Suprapubic skin (tissue), 4 donors: ENCODE measurements at regions not wholly inside any gene's neighbourhood (a gene's known extent, or its start where the extent isn't known, plus 50 kb on each side); places are given as distances from the start of the nearest gene placed in this dataset.

Source experiments
- DNase-seq, 2 donors: peaks; one replicate each; pipeline ENCODE4 v3.0.0-alpha.2; 2019; ENCODE audit warnings: low spot score in 2 of 2
- H3K27ac ChIP-seq: fragments of 200-600 bp; sonication (generic); one replicate; pipeline ENCODE4 v1.5.1; 2019
- H3K27me3 ChIP-seq: fragments of 200-600 bp; sonication (generic); one replicate; pipeline ENCODE4 v1.5.1; 2019
- H3K36me3 ChIP-seq: fragments of 200-600 bp; sonication (generic); one replicate; pipeline ENCODE4 v1.5.1; 2019
- H3K4me1 ChIP-seq: fragments of 200-600 bp; sonication (generic); one replicate; pipeline ENCODE4 v1.5.1; 2019
- H3K4me3 ChIP-seq: fragments of 200-600 bp; sonication (generic); one replicate; pipeline ENCODE4 v1.5.1; 2019; ENCODE audit warnings: mild to moderate bottlenecking
- H3K9me3 ChIP-seq: fragments of 200-600 bp; sonication (generic); one replicate; pipeline ENCODE4 v1.5.1; 2019
- EP300 ChIP-seq: sonication (generic); formaldehyde crosslinking; IDR thresholded peaks from one replicate; pipeline ENCODE4 v1.6.1; 2017; ENCODE audit warnings: antibody characterized with exemption
- POLR2A ChIP-seq, 2 donors: fragments of 450-650 bp; IDR thresholded peaks; one replicate each; pipeline ENCODE4 v1.6.1; 2017; ENCODE audit warnings: antibody characterized with exemption in 2 of 2, mild to moderate bottlenecking in 2 of 2, moderate library complexity in 2 of 2
- POLR2AphosphoS5 ChIP-seq, 3 donors: sonication (generic); formaldehyde crosslinking; IDR thresholded peaks; one replicate each; pipeline ENCODE4 v1.6.1; 2017; ENCODE audit warnings: antibody characterized with exemption in 3 of 3
- WGBS: methylation state at CpG from one replicate; pipeline ENCODE4 v1.1.5; 2018; 5-methylcytosine and 5-hydroxymethylcytosine counted together
- TF ChIP-seq, protein P1 (sequence below), 2 donors: fragments of 200-600 bp in 1 of 2; fragments of 450-650 bp in 1 of 2; sonication (generic) in 1 of 2; IDR thresholded peaks; one replicate each; pipeline ENCODE4 v1.5.1; 2016 to 2019; ENCODE audit warnings: antibody characterized with exemption in 2 of 2, mild to moderate bottlenecking in 1 of 2, moderate library complexity in 1 of 2

DNA sequence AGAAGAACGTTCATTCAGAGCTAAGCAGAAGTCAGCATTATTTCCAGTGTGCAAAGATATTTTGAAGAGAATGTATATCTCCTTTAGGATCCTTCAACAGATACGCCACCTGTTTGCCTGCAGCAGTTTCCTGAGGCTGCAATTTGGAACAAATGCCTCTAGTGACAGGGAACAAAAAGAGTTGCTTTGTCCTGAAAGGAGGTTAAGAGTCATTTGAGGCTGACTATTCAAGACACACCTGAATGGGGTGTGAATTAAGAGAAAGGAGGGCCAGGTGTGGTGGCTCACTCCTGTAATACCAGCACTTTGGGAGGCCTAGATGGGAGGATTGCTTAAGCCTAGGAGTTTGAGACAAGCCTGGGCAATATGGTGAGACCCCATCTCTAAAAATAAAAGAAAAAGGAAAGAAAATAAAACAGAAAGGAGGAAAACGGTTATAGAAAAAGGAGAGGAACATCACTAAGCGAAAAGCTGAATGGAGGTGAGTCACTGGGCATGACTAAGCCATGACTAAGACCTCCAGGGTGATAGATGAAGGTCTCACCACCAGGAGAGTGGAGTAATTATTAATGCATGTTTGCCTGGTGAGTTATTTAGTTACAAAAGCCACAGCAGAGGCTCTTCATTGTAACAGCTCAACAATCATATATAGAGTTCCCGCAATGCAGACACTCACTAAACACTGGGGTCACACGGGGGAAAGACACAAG lies 255.2 kb upstream of the TNC start:
- Histone ChIP-seq H3K27ac (no peak overlapping the region), H3K27me3 (no peaks in the 10 kb centered on the region), H3K4me3 (no peak overlapping the region), H3K9me3 (no peaks in the 10 kb centered on the region), H3K36me3 (no peaks in the 10 kb centered on the region), H3K4me1 (peaks cover 9% of the 10 kb centered on the region)
- 78% methylated on average over 6 of the region's 6 CpGs for WGBS
- TF ChIP-seq POLR2AphosphoS5 (IDR thresholded peaks at IDR 0.05) (no peak), EP300 (no peak), POLR2A (IDR thresholded peaks at IDR 0.05) (no peak)
- TF ChIP-seq, protein P1, sequence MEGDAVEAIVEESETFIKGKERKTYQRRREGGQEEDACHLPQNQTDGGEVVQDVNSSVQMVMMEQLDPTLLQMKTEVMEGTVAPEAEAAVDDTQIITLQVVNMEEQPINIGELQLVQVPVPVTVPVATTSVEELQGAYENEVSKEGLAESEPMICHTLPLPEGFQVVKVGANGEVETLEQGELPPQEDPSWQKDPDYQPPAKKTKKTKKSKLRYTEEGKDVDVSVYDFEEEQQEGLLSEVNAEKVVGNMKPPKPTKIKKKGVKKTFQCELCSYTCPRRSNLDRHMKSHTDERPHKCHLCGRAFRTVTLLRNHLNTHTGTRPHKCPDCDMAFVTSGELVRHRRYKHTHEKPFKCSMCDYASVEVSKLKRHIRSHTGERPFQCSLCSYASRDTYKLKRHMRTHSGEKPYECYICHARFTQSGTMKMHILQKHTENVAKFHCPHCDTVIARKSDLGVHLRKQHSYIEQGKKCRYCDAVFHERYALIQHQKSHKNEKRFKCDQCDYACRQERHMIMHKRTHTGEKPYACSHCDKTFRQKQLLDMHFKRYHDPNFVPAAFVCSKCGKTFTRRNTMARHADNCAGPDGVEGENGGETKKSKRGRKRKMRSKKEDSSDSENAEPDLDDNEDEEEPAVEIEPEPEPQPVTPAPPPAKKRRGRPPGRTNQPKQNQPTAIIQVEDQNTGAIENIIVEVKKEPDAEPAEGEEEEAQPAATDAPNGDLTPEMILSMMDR (IDR thresholded peaks at IDR 0.05): no peak
- DNase-seq: no peak

DNA sequence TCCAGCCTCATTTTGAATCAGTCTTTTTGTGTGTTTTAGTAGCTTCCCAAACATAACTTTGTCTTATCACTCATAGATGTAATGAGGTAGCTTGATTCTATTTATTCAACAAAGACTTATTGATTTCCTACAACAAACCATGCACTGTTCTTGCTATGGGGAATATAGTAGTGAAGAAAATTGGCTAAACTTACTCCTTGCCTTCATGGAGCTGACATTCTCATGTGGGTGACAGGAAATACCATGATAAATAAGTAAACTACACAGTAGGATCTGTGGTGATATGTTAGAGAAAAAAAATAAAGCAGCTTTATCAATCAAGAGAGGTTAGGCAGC lies 255.7 kb upstream of the TNC start:
- no peak overlapping the region for H3K27ac ChIP-seq
- no peak for DNase-seq

DNA sequence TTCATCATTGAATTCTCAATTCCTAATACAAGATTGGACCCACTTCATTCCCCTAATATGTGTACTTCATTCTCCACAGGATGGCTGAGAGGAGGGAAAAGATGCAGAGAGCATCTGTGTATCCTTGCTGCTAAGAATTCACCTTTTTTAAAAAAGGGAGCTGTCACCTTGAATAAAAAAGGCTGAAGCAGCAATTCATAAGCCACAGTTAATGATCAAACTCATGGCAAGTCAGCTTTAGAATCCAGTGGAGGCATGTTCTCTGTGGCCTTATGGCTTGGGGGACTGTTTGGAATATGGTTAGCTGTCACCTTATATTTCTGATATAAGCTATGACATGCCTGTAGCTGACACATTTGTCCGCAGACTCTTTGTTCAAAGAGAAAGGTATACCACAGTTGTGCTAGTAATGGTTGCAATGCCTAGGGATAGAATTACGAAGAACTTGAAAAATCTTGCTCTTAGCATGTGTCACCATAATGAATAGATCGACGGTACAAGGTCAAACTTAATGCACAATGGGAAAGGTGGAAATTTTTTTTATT lies 256.8 kb upstream of the TNC start:
- Histone ChIP-seq H3K4me1 (peaks cover 2% of the 10 kb centered on the region), H3K4me3 (no peak overlapping the region), H3K27me3 (no peaks in the 10 kb centered on the region), H3K9me3 (no peaks in the 10 kb centered on the region), H3K36me3 (no peaks in the 10 kb centered on the region), H3K27ac (no peak overlapping the region)
- TF ChIP-seq POLR2AphosphoS5 (IDR thresholded peaks at IDR 0.05): no peak
- WGBS: 83% methylated on average over 4 of the region's 4 CpGs
- DNase-seq: no peak

More for the DNA sequence above, 255.7 kb upstream of the TNC start:
- H3K4me3 ChIP-seq: no peak overlapping the region
- H3K4me1 ChIP-seq: peaks cover 9% of the 10 kb centered on the region
- H3K36me3 ChIP-seq: no peaks in the 10 kb centered on the region
- H3K27me3 ChIP-seq: no peaks in the 10 kb centered on the region
- no peaks in the 10 kb centered on the region for H3K9me3 ChIP-seq
- TF ChIP-seq POLR2A (IDR thresholded peaks at IDR 0.05) (no peak), POLR2AphosphoS5 (IDR thresholded peaks at IDR 0.05) (no peak), EP300 (no peak)
- TF ChIP-seq, protein P1 (IDR thresholded peaks at IDR 0.05): no peak

DNA sequence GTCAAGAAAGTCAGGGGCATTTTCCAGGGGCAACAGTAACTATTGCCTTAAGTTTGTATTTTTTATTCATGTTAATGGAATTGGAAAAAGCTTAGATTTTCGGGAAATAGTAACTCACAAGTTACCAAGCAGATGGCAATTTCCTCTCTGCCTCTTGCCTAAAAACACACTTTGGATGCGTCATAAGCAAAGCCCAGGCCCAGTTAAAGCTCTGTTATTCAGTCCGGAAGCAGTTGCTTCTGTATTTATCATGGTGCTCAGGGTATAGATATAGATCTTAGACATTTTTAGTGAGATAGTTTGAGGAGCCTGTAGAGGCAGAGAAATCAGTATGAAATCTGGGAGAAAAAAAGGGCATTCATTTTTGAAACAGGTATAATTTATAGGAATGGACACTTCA lies 260.3 kb upstream of the TNC start:
- no peak for DNase-seq
- H3K4me3 ChIP-seq: no peak overlapping the region
- 96% methylated on average over 3 of the region's 3 CpGs for WGBS
- no peaks in the 10 kb centered on the region for H3K36me3 ChIP-seq
- H3K27ac ChIP-seq: no peak overlapping the region
- H3K4me1 ChIP-seq: no peaks in the 10 kb centered on the region
- peaks cover 9% of the 10 kb centered on the region for H3K9me3 ChIP-seq
- TF ChIP-seq POLR2AphosphoS5 (IDR thresholded peaks at IDR 0.05) (no peak), POLR2A (IDR thresholded peaks at IDR 0.05) (no peak)
- H3K27me3 ChIP-seq: no peaks in the 10 kb centered on the region

DNA sequence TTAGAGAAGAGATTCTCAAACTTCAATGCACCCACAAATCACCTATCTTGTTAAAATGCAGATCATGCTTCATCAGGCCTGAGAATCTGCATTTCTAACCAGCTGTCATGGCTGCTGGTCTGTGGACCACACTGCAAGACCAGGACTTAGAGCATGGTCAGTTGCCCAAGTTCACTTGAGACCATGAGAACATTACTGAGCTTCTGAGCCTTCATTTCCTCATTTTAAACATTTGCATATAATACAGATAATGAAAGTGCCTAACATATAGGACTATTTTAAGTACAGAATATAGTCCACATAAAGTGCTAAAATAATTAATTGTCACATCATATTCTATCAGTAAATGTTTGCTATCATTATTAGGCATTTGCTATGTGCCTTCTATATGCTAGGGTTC lies 260.8 kb upstream of the TNC start:
- peaks cover 9% of the 10 kb centered on the region for H3K9me3 ChIP-seq
- no peak overlapping the region for H3K27ac ChIP-seq
- no peak overlapping the region for H3K4me3 ChIP-seq
- TF ChIP-seq, protein P1 (IDR thresholded peaks at IDR 0.05): no peak
- TF ChIP-seq POLR2A (IDR thresholded peaks at IDR 0.05) (no peak), POLR2AphosphoS5 (IDR thresholded peaks at IDR 0.05) (no peak), EP300 (no peak)
- H3K4me1 ChIP-seq: no peaks in the 10 kb centered on the region
- no peak for DNase-seq
- H3K27me3 ChIP-seq: no peaks in the 10 kb centered on the region
- no peaks in the 10 kb centered on the region for H3K36me3 ChIP-seq

DNA sequence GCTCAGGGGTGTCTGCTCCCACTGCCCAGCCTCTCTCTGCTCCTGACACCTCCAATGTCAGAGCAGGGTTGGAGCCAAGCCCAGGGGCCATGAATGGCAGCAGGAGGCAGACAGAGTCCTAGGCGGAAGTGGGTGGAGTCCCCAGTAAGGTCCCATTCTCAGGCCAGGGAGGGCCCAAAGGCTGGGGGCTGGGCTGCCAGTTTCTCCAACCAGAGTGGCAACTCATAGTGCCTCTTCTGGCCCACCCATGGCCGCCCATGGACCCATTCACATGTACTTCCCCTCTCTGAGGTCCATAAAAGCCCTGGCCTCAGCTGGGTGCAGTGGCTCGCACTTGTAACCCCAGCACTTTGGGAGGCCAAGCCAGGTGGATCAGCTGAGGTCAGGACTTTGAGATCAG lies 261.8 kb upstream of the TNC start:
- H3K27me3 ChIP-seq: no peaks in the 10 kb centered on the region
- H3K4me1 ChIP-seq: no peaks in the 10 kb centered on the region
- DNase-seq: no peak
- no peaks in the 10 kb centered on the region for H3K36me3 ChIP-seq
- H3K4me3 ChIP-seq: no peak overlapping the region
- peaks cover 9% of the 10 kb centered on the region for H3K9me3 ChIP-seq
- TF ChIP-seq, protein P1 (IDR thresholded peaks at IDR 0.05): no peak
- TF ChIP-seq POLR2AphosphoS5 (IDR thresholded peaks at IDR 0.05) (no peak), POLR2A (IDR thresholded peaks at IDR 0.05) (no peak), EP300 (no peak)
- H3K27ac ChIP-seq: no peak overlapping the region
- WGBS: no CpG with 5 or more reads among the region's 3 CpGs
